Activated CD8-positive, alpha-beta T cell treated with anti-CD3 and anti-CD28 coated beads for 36 hours (primary cell): ENCODE measurements at regions not wholly inside any gene's neighbourhood (a gene's known extent, or its start where the extent isn't known, plus 50 kb on each side); places are given as distances from the start of the nearest gene placed in this dataset.

Experiments
- ATAC-seq: fragments of 200-7000 bp; cut with Tn5 transposase; one replicate; pipeline ENCODE4 v1.10.0; 2021; ENCODE audit warnings: mild to moderate bottlenecking, moderate library complexity
- CTCF ChIA-PET: fragments of 350-600 bp; sonication (Branson Sonifier 250); formaldehyde crosslinking; loops from one replicate; lab custom pipeline; 2021; ENCODE audit warnings: antibody characterized with exemption; lab: Charles Lee
- POLR2A ChIA-PET: fragments of 350-600 bp; sonication (Branson Sonifier 250); formaldehyde crosslinking; loops from one replicate; lab custom pipeline; 2021; ENCODE audit warnings: antibody characterized with exemption; lab: Charles Lee
- DNase-seq: peaks from one replicate; pipeline ENCODE4 v3.0.0-alpha.2; 2020
- H3K27ac Mint-ChIP-seq: one replicate; pipeline ENCODE4 v1.8.0; 2021; ENCODE audit warnings: mild to moderate bottlenecking, mixed read lengths
- H3K27me3 Mint-ChIP-seq: one replicate; pipeline ENCODE4 v1.8.0; 2021; ENCODE audit warnings: mixed read lengths
- H3K36me3 Mint-ChIP-seq: one replicate; pipeline ENCODE4 v1.8.0; 2021; ENCODE audit warnings: low read depth, mixed read lengths
- H3K4me1 Mint-ChIP-seq: one replicate; pipeline ENCODE4 v1.8.0; 2021; ENCODE audit warnings: low read depth, mixed read lengths
- H3K4me3 Mint-ChIP-seq: one replicate; pipeline ENCODE4 v1.8.0; 2021; ENCODE audit warnings: mild to moderate bottlenecking, moderate library complexity, mixed read lengths
- H3K9me3 Mint-ChIP-seq: one replicate; pipeline ENCODE4 v1.8.0; 2021; ENCODE audit warnings: mixed read lengths
- CTCF ChIP-seq: fragments of 200-600 bp; IDR thresholded peaks from one replicate; pipeline ENCODE4 v1.8.0; 2022; ENCODE audit warnings: antibody characterized with exemption, mild to moderate bottlenecking
- intact Hi-C: fragments of 100-400 bp; cut with micrococcal nuclease; formaldehyde crosslinking; loops from one replicate; pipeline ENCODE4 v1.10.0; 2022

- ATAC-seq (no peak), DNase-seq (no peak)
- no peak for TF ChIP-seq CTCF
- no peak overlapping the region for H3K4me3 Mint-ChIP-seq
- no peaks in the 10 kb centered on the region for H3K4me1 Mint-ChIP-seq
- CTCF ChIA-PET = no interaction called here
- no peaks in the 10 kb centered on the region for H3K27me3 Mint-ChIP-seq
- no peak overlapping the region for H3K27ac Mint-ChIP-seq
- POLR2A ChIA-PET = no interaction called here
- H3K9me3 Mint-ChIP-seq = peaks cover 8% of the 10 kb centered on the region
- no peaks in the 10 kb centered on the region for H3K36me3 Mint-ChIP-seq
- intact Hi-C loops = no loop called here
Observed at GRCh38 chr21:27734146-27734545, 767.3 kb upstream of the ADAMTS5 start.

DNA sequence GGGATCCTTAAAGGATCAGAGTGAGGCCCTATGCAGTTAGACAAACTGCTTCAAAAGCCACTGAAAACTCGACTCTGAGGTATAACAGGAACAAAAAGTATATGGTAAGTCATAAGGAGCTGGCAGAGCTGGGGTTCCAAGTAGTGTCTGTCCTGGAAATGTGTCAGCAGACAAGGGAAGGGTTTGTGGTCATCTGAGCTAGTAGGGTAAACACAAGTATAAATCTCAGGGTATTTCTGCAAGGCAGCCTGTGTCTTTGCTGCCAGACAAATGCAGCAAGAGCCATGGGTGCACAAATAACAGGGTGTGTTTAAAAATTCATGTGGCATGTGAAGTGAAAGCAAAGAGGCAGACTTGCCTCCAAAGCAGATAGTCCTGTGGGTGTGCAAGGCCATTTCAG, 759.0 kb upstream of the ADAMTS5 start:
- intact Hi-C loops = no loop called here
- ChIA-PET CTCF (no interaction called here), POLR2A (interaction anchor here (1.0 kb wide), 1 partner anchor 16 kb away, joined by 3 read pairs; no protein-coding TSS in a partner anchor)
- peaks cover 5% of the 10 kb centered on the region for H3K9me3 Mint-ChIP-seq
- H3K27ac Mint-ChIP-seq = no peak overlapping the region
- DNase-seq = no peak
- H3K4me3 Mint-ChIP-seq = no peak overlapping the region
- no peak for TF ChIP-seq CTCF
- H3K27me3 Mint-ChIP-seq = no peaks in the 10 kb centered on the region
- ATAC-seq = no peak
- H3K4me1 Mint-ChIP-seq = no peaks in the 10 kb centered on the region
- H3K36me3 Mint-ChIP-seq = no peaks in the 10 kb centered on the region

GRCh38 chr21:27722095-27722494, 755.2 kb upstream of the ADAMTS5 start:
- DNase-seq = no peak
- ATAC-seq = no peak
- intact Hi-C loops = no loop called here
- ChIA-PET CTCF (no interaction called here), POLR2A (no interaction called here)
- Mint-ChIP-seq H3K4me1 (no peaks in the 10 kb centered on the region), H3K27me3 (no peaks in the 10 kb centered on the region), H3K9me3 (peaks cover 1% of the 10 kb centered on the region), H3K27ac (no peak overlapping the region), H3K36me3 (no peaks in the 10 kb centered on the region), H3K4me3 (no peak overlapping the region)
- no peak for TF ChIP-seq CTCF

DNA sequence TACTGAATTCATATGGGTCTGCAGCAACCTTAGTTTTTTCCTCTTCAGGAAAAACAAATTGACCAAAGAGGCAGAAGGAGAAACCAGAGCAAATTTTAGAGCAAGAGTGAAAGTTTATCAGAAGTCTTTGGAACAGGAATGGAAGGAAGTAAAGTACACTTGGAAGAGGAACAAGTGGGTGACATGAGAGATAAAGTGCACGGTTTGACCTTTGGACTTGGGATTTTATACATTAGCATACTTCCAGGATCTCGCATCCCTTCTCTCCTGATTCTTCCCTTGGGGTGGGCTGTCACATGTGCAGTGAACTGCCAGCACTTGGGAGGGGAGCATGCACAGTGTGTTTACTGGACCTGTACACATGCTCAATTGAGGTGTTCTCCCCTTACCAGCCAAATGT, 754.8 kb upstream of the ADAMTS5 start:
- no peak for ATAC-seq
- POLR2A ChIA-PET = no interaction called here
- no peak for TF ChIP-seq CTCF
- Mint-ChIP-seq H3K4me3 (no peak overlapping the region), H3K27me3 (no peaks in the 10 kb centered on the region), H3K9me3 (peaks cover 1% of the 10 kb centered on the region), H3K36me3 (no peaks in the 10 kb centered on the region), H3K27ac (no peak overlapping the region), H3K4me1 (no peaks in the 10 kb centered on the region)
- DNase-seq = no peak
- intact Hi-C loops = no loop called here
- CTCF ChIA-PET = no interaction called here

- intact Hi-C loops = no loop called here
- ATAC-seq = no peak
- H3K4me1 Mint-ChIP-seq = no peaks in the 10 kb centered on the region
- no peak for TF ChIP-seq CTCF
- H3K27me3 Mint-ChIP-seq = no peaks in the 10 kb centered on the region
- ChIA-PET CTCF (interaction anchor here (1.4 kb wide), 1 partner anchor 19 kb away, joined by 3 read pairs; no protein-coding TSS in a partner anchor), POLR2A (no interaction called here)
- no peaks in the 10 kb centered on the region for H3K36me3 Mint-ChIP-seq
- no peak overlapping the region for H3K27ac Mint-ChIP-seq
- peaks cover 1% of the 10 kb centered on the region for H3K9me3 Mint-ChIP-seq
- H3K4me3 Mint-ChIP-seq = no peak overlapping the region
- DNase-seq = no peak
Observed at GRCh38 chr21:27719226-27719625, 752.3 kb upstream of the ADAMTS5 start.
